ENCODE measurements at regions not wholly inside any gene's neighbourhood (a gene's known extent, or its start where the extent isn't known, plus 50 kb on each side); places are given as distances from the start of the nearest gene placed in this dataset.
A peak's percentile ranks its signal among the peaks of the same experiment; 100 is the strongest.
"Not testable (repeated sequence)": the region's sequence is repeated elsewhere in the genome, so short reads cannot be mapped to it uniquely, and the experiment has no call there.

DNA sequence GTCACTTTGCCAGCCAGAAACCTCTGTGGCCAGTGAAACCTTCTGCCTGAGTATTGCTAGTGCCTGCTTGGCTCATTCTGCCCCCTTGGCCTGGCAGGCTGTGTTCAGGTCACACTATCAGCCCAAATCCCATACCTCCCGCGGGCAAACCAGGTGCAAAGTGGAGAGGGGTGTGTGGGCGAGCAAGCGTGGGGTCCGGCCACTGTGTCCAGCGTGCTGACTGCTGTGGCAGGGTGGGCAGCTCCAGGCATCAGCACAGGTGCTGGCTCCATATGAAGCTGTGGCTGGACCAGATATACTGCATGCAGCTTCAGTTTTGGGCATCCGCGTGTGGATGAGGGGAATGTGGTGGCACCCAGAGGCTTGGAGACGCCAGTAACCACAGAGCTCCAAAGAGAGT, 576.5 kb upstream of the EDIL3 start:
- no peak for DNase-seq

DNA sequence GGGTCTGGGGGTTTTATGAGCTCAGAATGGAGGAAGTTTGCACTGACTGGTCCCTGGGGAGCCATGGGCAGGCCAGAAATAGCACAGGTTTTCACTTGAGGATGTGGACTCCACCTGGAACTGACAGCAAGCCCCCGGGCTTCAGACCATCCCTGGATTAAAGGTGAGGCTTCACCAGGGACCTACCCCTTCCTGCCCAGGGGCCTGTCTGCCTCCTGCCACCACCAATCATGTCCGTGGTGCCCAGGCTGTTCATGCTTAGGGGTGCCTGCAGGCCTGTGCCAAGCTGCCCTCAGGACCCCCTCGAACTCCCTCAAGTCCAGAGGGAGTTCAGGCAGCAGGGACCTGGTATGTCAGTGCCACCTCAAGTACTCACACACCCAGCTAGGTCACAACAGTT, 577.2 kb upstream of the EDIL3 start:
- no peak for DNase-seq

DNA sequence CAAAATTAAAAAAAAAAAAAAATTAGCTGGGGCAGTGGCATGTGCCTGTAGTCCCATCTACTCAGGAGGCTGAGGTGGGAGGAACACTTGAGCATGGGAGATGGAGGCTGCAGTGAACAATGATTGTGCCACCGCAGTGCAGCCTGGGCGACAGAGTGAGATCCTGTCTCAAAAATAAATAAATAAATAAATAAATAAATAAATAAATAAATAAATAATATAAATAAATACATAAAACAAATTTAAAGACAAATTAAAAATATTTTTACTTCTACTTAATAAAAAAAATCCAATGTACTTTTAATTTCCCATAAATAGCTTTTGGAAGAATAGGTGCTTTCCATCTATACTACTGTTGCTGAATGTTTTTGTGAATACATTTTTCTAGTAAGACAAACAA, 598.4 kb upstream of the EDIL3 start:
- no peak for DNase-seq

DNA sequence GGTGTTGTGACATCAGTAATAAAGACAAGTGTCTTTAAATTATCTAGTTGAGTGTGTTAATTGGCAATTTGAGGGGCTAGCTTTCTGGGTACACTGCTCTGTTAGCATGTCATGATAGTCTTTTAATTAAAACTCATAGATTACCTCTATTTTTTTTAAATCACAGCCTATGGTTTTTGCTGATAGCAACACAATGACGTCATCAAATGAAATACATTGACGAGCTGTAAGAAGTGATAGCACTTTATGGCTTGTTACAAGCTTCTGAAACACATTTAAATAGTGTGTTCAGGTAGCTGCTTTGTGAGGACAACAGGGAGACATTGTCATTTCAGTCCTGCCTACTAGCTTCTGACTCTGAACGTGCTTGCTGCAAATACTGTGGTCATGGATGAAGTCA, 600.5 kb upstream of the EDIL3 start:
- DNase-seq: no peak

DNA sequence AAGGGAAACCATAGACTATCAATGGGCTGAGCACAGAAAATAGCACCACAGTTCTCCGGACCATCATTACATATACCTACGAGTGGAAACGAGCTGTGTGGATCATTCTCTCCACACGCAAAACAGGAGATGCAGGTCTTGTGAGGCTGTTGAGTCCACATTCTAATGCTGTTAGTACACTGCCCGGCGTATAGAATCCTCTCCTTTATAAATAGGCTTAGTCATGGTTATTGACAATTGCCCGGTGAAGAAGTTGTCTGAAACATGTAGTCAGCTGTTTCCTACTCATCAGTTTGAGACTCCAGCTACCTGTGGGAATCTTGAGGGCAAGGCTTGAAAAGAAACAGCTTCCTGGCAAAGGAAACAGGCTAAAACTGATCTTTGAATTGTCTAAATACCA, 602.0 kb upstream of the EDIL3 start:
- no peak for DNase-seq

DNA sequence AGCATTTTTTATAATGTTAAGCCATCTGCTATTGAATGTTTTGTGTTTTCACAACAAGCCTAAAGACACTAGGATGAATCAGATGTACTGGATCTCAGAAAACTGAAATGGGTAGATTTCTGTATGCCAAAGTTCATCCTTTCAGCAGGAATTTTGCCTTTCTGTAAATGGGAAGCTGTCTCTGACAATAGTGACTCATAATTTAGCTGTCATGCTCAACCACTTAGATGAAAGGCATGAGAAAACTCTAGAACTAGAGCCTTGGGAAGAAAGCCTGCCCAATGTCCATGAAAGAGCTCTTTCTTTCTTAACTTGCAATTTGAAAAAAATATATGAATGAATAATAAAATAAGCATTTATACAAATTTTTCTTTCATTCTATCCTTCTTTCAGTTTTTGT, 616.0 kb upstream of the EDIL3 start:
- no peak for DNase-seq

DNA sequence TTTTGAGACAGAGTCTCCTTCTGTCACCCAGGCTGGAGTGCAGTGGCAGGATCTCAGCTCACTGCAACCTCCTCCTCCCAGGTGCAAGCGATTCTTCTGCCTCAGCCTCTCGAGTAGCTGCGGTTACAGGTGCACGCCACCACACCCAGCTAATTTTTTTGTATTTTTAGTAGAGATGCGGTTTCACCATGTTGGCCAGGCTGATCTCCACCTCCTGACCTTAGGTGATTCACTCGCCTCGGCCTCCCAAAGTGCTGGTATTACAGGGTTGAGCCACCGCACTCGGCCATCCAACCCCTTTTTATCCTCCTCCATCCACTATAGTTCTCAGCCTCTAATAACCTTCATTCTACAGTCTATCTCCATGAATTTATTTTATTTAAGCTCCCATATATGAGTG, 617.3 kb upstream of the EDIL3 start:
- DNase-seq: not testable (repeated sequence)

DNA sequence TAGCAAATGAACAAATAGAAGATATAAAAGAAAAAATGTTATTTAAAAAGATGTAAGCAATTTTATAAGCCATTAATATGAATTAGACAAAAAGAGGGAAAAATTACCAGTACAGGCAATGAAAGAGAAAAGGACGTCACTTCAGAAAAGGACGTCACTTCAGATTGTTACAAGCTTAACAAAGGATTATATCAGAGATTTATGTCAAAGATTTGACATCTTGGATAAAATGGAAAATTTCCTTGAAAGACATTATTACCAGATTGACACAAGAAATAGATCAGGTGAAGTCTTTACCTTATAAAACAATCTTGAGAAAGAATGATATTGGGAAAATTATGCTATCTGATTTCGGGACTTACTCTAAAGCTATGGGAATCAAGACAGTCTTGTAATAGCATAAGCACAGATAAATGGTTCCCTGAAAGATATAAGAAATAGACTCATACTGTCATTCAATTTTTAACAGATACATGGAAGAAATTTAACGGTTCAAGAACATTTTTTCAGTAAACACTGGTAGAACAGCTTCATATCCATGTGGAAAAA, 625.4 kb upstream of the EDIL3 start:
- no peak for DNase-seq

DNA sequence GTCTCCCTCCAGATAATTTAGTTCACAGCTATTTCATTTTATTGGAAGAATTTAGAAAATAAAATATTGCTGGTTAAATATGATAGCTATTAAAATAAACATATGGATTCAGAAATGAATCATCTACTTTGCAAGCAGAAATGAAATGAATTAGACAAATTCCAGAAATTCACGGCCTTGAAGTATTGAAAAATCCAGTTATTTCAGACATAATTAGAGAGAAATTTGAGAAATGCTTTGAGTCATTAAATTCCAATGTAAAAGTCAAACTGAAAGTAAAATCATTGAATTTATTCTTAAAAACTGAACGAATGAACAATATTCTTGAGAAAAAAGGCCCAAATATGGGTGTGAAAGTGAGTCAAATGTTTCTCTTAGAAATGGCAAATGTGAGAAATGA, 632.6 kb upstream of the EDIL3 start:
- DNase-seq: no peak

DNA sequence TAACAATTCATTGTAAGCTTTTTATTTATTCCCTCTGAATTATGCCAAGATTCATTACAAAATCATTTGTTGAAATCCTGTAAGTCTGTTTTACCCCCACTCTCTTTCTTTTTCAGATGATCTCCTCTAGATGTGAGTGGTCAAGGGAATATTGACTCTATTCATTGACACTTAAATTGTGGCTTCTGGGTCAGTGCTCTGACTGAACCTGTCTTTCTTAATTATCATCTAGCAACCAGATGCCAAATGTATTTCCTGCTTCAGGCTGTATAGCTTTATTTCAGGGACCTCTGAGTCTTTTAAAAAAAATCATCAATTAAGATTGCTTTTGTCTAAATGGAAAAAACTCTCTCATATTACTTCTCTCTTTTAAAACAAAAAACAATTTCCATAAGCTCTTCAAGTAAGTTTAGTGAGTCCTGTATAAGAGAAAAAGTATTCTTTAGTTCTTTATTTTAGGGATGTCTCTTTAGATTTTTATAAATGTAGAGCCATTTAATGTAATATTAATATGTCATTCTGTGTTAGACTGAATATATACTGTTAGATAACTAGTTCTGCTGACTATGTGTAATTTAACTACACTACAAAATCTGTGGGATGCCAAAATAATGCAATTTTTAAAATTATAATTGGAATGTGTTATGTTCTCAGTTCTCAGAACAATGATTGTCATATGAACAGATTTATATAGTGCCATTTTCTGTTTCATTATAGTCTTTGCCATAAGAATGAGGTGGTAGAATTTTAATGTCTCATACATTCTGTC, 645.8 kb upstream of the EDIL3 start:
- DNase-seq: no peak

DNA sequence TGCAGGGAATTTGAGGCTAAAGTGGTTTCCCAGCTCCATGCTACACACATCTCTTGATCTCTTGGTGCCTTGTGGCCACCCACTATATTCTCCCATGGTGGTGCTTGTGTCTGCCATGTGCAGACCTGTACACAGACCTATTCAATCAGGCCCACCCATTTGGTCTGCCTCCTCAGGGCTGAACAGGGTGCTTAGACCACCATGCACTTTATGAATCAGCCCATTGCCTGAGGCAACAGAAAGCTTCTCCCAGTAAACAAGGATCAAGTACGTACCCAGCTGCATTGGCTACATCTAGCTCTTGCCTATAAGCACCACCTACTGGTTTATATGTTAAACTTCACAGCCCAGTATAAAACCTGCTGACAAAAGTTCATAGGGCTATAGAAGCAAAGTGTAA, 664.3 kb upstream of the EDIL3 start:
- peak; percentile 23 for DNase-seq

DNA sequence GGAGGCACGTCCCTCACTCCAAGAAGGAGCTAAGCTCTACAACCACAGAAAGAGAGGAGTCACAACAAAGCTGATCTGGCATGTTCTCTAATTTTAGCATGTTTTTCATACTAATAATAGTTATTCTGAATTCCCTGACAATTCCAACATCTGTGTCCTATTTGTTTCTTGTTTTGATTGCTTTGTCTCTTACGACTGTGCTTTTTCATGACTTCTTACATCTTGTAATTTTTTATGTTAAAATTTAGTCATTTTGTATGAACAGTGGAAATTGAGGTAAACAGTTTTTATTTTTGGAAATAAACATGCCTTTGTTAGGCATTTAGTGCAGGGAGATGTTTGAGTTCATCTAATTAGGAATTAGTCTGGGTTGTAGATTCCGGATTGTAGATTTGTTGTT, 668.1 kb upstream of the EDIL3 start:
- DNase-seq: no peak

DNA sequence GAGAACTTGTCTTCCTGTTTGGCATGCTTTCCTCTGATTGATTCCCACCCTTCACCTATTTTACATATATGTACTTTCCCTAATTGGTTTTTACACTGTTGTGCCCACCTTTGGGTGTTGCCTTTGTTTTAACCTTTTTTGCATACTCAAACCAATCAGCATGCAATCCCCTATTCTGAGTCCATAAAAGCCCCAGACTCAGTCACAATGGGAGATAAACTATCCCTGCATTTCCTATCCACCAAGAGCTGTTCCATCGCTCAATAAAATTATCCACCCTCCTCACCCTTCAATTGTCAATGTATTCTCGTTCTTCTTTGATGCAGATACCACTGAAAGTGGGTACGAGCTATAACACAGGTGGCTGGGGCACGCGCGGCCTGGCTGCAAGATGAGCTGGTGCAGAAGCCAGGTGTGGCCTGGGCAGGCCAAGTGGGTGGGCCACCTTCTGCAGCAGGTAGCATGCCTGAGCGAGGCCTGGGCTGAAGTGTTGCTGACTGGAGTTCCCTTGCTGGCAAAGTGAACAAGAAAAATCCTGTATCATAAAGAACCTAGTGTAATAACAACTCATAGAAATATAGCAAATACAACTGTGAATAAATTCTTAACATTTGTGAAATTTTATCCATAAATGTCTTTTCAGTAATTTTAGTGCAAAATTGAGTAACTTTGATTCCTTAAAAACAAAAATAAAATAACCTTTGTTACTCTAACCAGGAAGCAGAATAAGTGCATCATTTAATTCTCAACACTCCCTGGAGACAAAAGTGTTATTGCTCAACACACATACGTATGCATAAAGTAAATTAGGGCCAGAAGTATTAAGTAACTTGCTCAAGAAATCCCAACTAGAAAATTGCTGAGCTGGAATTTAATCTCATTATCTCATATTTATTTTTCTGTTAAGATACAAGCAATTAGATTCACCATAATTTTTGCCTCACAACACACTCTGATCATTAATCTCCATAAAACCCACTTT, 685.3 kb upstream of the EDIL3 start:
- DNase-seq: no peak

DNA sequence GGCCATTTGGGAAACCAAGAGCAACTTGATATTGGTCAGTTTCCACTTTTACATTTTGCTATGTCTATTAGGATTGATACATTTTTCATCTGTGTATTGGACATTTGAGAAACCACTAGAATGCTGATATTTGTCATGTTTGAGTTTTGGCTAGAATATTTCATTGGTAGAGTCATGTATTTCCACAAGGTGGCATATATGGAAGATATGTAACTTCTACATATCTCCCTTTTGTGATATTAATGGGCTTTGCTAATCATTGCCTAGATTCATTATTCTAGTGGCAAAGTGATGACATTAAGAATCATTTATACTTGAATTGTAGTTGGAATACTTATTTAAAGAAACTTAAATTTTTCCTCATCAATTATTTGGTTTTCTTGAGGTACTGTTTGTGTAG, 692.9 kb upstream of the EDIL3 start:
- DNase-seq: no peak

DNA sequence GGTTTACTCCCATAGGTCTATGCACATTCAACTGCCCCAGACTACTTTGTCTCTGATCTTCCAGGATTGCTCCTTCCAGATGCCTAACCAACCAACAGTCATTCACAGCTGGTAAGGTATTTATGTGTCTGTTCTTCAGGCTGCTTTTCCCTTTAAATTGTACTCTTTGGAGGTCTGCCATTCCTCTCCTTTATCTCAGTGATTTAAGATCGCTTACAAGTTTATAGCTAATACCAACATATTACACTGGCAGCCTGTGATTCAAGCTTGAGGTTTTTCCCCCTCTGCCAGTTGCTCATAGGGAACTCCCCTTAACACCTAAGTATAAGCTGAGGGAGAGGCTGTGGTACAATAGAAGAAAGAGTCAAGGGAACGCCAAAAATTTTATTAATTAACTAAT, 711.7 kb upstream of the EDIL3 start:
- no peak for DNase-seq

DNA sequence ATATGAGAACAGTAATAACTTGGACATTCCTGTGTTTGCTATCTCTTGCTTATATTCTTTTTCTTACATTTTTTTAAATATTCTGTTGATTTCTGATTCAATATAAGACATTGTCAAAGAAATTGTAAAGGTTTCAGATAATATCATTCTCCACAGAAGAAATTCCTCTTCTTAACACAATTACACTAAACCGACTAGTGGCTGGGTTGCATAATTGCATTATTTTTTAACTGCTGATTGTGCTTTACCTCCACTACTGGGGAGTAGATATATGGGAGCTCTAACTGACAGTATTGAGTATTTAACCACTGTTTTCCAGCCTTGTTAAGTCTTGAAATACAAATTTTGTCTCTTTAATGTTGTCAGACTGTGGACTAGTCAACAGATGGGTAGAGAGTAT, 723.8 kb upstream of the EDIL3 start:
- DNase-seq: no peak

DNA sequence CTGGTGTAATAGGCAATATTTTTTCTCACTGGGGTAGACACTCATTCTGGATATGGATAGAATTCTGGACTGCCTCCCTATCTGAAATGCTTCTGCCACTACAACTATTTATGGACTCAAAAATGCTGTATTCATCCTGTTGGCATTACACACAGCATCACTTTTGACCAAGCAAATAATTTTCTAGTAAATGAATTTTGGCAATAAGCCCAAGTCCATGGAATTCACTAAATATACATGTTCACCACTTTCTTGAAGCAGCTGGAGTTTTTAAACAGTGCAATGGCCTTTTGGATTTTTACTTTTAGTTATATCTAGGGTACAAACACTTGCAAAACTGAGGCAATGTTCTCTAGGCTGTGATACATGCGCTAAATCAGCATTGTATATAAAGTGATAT, 724.9 kb upstream of the EDIL3 start:
- DNase-seq: no peak

DNA sequence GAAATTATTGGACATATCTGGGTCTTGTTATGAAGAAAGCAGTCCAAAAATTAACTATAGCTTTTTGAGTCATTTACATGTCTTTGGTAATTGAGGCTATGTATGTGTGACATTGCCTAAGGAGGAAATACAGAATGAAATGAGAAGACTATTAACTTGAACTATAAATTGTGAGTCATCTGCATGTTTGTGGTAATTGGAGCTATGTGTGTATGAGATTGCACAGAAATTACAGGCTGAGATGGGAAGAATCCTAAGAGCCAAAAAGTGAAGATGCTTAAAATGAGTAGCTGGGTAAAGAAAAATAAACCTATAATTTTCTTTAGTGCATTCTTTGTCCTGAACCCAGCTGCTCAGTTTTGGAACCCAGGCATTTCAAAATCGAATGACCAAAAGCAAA, 747.6 kb upstream of the EDIL3 start:
- no peak for DNase-seq

DNA sequence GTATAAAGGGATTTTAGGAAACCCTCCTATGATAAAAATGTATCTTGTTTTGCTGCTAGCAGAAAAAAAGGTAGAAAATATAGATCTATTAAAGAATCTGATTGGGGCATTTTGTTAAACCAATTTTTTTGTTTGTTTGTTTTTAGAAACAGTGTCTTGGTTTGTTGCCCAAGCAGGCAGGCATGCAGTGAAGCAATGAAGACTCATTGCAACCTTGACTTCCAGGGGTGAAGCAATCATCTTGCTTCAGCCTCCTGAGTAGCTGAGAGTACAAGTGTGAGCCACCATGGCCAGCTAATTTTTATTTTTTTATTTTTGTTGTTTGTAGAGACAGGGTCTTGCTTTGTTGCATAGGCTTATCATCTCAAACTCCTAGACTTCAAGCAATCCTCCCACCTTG, 755.8 kb upstream of the EDIL3 start:
- DNase-seq: no peak

DNA sequence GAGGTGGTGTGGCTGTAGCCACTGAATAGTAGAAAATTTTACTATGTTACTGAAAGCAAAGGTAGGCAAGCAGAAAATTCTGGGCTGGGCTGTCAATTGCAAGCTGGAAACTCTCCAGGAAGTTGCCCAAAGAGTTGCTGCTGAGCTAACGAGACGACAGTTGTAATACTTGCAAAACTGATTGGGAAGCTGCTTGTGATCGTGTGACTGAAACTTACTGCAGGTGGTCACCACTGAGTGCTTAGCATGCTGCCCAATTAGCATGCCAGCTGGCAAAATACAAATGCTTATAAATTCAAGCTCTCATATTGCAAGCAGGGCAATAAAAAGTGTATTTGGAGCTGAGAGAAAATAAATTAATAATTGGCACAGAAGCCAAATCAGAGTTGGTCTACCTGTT, 758.5 kb upstream of the EDIL3 start:
- no peak for DNase-seq

DNA sequence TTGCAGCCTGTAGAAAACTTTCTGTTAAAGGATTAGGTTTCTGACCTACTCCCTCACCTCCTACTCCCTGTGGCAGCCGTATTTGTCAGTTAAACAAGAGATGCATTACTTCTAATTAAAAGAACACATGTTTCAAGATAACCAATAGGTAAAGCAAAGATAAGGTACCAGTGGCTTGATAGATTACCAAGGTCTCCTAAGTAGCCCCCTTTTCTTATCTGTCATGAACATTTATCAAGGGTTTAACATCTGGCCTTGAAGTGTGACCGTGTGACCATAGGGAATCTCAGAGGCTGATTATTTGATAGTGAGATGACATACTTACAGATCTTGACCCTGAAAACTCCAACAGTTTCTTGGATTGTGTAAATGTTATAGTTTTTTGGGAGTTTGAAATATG, 764.0 kb upstream of the EDIL3 start:
- no peak for DNase-seq

DNA sequence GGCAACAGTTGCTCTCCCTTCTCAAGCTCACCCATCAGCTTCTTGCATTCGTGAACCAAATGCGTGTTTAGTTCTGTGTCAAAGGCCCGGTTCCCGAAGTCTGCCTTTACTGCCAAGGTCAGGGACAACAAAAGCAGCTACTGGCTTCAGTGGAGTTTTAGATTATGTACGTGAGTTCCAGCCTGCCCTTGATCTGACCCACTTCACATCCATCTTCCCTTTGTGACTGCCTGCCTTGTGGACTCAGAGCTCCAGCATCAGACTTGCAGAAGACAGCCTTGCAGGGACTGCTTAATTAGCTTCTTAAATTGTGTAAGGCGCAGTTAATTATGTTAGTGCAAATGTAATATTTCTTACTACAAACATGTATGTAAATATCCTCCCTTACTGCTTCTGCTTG, 774.7 kb upstream of the EDIL3 start:
- DNase-seq: no peak

DNA sequence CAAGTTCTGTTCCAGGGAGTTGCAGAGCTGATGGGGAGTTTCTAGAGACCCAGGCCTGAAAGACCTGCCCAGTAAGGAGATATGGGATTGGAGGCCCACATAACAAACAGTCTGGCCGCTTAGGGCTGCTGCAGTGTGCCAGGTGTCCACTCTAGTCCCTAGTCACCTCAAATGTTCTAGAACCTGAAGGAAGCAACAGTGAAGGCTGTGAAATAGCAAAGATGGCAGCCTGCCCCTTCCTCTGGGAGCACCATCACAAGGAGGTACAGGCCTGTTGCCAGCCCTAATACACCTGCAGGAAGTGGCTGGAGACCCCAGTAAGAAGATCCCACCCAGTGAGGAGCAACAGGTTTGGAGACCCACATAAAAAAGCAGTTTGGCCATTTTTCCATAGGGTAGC, 783.8 kb upstream of the EDIL3 start:
- no peak for DNase-seq

DNA sequence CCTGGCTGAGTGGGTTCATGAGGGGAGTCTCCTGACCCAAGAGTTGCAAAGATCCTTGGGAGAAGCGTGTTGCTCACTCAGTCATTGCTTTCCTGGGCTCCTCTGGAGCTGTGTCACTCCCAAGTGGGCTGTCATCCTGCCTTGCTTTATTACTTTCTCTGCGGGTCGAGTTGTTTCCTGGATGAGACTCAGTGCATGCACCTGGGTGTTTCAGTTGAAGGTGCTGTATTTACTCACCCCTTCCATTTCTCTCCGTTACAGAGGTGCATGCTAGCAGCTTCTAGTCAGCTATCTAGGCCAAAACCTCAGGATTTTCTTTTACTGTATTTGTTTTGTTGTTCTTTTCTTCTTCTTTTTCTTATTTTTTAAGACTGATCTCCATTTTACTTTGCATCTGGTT, 785.5 kb upstream of the EDIL3 start:
- DNase-seq: no peak
